ENCODE measurements at regions not wholly inside any gene's neighbourhood (a gene's known extent, or its start where the extent isn't known, plus 50 kb on each side); places are given as distances from the start of the nearest gene placed in this dataset.

DNA sequence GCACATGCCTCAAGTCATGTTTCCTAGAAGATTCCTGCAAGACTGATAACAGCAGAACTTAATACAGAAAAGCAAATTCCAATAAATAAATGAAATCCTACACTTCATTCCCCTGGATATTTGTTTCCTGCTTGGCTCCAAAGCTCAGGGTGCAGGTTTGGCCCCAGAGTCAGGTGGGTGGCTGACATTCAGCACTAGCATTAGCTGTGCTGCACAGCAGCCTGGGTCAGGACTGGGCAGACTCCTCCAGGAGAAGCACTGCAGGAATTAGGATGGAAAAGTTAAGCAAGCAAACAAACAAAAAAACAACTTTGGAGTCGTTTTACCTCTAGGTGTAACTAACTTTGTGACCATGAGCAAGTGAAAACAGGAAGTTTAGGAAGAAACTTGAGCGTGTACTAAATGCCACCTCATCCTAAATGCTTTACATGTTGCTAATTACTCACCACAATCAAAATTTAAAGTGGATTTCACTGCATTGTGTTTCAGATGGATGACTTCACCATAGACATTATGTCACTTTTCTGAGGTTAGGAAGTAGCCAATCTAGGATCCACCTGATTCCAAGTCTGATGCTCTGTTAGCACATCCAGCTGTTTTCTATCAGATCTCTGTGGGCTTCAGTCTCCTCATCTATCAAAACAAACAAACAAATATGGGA is 239.4 kb downstream of the C7orf25 start:
- DNase-seq (ENCODE audit: low spot score) = no peak
- no peak for TF ChIP-seq CTCF (conservative IDR thresholded peaks at IDR 0.05; ENCODE audit: low read depth)
- ChIA-PET POLR2A (ENCODE audit: low non-redundant PET) (no interaction called here), CTCF (interaction anchor here (0.6 kb wide), 1 partner anchor 173 kb away, joined by 3 read pairs; no protein-coding TSS in a partner anchor)
- H3K27ac ChIP-seq = peak overlapping the region; percentile 77

DNA sequence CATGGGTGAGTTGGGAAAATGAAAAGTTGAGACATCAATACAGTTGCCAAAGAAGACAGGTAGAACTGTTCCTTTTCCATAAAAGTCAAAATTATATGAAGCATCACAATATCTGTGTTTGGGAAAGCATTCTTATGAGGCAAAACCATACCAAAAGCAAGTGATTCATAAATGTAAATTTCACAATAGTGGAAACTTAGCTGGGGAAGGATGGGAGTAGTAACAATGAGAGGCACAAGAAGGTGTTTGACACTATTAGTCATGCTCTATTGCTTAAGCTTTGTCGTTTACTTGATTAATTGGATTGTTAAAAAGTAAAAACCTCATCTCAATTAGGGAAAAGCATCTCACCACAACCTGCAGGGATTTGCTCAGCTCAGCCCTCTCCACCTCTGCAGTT is 240.2 kb downstream of the C7orf25 start:
- DNase-seq (ENCODE audit: low spot score) = peak; percentile 81
- H3K27ac ChIP-seq = no peak overlapping the region
- ChIA-PET POLR2A (ENCODE audit: low non-redundant PET) (interaction anchor here (0.6 kb wide), 1 partner anchor 756 kb away, joined by 3 read pairs; no protein-coding TSS in a partner anchor), CTCF (interaction anchor here (0.6 kb wide), 1 partner anchor 791 kb away, joined by 3 read pairs; no protein-coding TSS in a partner anchor)
- TF ChIP-seq CTCF (conservative IDR thresholded peaks at IDR 0.05; ENCODE audit: low read depth) = no peak

DNA sequence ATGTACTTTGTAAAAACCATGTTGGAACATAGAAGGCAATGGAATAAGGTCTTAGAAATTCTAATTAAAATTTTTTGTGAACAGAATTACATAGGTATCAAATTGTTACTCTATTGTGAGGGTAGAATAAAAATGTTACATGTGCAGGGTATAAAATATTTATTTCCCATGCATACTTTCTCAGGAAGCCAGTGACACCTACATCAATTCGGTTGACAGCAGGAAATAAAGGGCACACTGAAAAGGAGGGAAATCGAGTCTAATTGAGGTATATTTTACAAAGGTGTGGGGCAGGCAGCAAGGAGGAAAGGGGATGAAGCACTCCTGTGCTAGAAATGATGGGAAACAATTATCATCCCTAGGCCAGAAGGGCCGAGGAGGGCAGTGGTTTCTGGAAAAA is 244.9 kb downstream of the C7orf25 start:
- POLR2A ChIA-PET (ENCODE audit: low non-redundant PET) = no interaction called here
- no peak for DNase-seq (ENCODE audit: low spot score)
- CTCF ChIA-PET = interaction anchor here (0.7 kb wide), 1 partner anchor 58 kb away, joined by 3 read pairs; no protein-coding TSS in a partner anchor
- H3K27ac ChIP-seq = no peak overlapping the region
- no peak for TF ChIP-seq CTCF (conservative IDR thresholded peaks at IDR 0.05; ENCODE audit: low read depth)

- ChIA-PET POLR2A (ENCODE audit: low non-redundant PET) (no interaction called here), CTCF (no interaction called here)
- no peak overlapping the region for H3K27ac ChIP-seq
- DNase-seq (ENCODE audit: low spot score) = no peak
- TF ChIP-seq CTCF (conservative IDR thresholded peaks at IDR 0.05; ENCODE audit: low read depth) = no peak
Observed at GRCh38 chr7:42662862-42663261, 249.0 kb downstream of the C7orf25 start.

DNA sequence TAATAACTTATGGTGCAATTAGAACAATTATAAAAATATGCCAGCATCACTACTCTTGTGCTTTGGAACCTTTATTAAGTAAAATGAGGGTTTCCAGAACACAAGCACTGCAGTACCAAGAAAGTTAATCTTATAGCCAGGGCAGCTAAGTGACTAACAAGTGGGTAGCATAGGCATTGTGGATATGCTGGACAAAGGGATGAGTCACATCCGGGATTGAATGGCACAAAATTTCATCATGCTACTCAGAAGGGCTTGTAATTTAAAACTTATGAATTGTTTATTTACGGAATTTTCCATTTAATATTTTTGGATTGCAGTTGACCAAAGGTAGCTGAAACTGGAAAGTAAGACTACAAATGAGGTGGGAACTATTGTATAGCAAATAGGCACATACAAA is 250.6 kb downstream of the C7orf25 start:
- peak; percentile 84 for DNase-seq (ENCODE audit: low spot score)
- TF ChIP-seq CTCF (conservative IDR thresholded peaks at IDR 0.05; ENCODE audit: low read depth) = no peak
- H3K27ac ChIP-seq = no peak overlapping the region
- POLR2A ChIA-PET (ENCODE audit: low non-redundant PET) = no interaction called here
- CTCF ChIA-PET = no interaction called here

- ChIA-PET CTCF (no interaction called here), POLR2A (ENCODE audit: low non-redundant PET) (no interaction called here)
- DNase-seq (ENCODE audit: low spot score) = no peak
- TF ChIP-seq CTCF (conservative IDR thresholded peaks at IDR 0.05; ENCODE audit: low read depth) = no peak
- H3K27ac ChIP-seq = no peak overlapping the region
Observed at GRCh38 chr7:42650701-42651100, 261.2 kb downstream of the C7orf25 start.

Measured in RWPE1 (cell line).